GM20431 (cell line): ENCODE measurements at regions not wholly inside any gene's neighbourhood (a gene's known extent, or its start where the extent isn't known, plus 50 kb on each side); places are given as distances from the start of the nearest gene placed in this dataset.

Experiments
- in situ Hi-C: fragments of 300-500 bp; cut with MseI, MboI; formaldehyde crosslinking; loops from one replicate; pipeline ENCODE4 v1.15.0; 2020; ENCODE audit warnings: low sequenced_read_pairs; ENCODE audit not compliant: unreplicated experiment

DNA sequence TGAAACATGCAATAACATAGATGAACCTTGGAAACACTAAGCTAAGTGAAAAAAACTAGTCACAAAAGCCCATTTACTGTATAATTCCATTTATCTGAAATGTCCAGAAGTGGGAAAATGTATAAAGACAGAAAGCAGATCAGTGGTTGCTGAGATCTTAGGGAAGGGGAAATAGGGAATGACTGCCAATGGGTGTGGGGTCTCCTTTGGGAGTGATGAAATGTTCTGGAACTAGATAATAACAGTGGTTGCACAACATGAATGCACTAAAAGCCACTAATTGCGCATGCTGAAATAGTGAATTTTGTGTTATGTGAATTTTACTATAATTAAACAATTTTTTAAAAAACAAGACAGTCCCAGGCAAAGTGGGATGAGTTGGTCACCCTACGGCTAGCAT, 472.8 kb downstream of the CCDC171 start:
- in situ Hi-C loops = loop anchor here (25.0 kb wide), 1 partner anchor 88 kb away; no protein-coding TSS in a partner anchor

DNA sequence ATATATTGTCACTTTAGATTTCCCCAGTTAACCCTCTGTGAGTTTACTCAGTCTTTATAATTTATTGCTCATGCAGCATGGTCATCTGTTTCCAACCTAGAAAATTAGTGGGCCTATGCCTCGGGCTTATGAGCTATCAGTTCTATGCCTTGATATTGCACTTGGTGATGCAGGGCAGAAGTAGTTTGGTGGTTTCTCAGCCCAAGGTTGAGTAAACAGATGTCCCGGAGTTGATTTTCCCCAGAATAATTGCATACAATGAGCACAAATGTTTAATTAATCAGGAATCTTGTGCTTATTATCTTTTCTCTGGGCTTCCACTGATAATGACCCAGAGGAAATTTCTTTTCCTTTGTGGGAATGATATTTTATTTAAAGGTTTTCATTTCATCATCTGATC, 474.0 kb downstream of the CCDC171 start:
- in situ Hi-C loops = loop anchor here (25.0 kb wide), 1 partner anchor 90 kb away; no protein-coding TSS in a partner anchor

DNA sequence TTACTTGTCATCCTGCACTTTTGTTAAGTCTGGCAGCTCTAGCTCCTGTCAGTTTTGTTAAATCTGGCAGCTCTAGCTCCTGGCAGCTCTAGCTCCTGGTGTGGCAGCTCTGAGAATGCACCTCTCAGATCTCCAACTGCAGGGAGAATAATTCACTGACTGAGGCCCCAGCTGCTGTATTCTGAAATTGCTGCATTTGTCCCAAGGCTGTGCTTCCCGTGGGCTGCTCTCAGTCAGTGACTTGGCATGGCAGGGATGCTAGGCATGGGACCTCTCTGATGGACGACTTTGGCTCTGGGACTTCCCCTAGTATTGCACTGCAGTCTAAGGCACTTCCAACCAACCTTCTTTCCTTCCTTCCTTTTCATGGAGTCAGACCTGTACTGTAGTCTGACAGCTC, 475.7 kb downstream of the CCDC171 start:
- in situ Hi-C loops = loop anchor here (25.0 kb wide), 1 partner anchor 91 kb away; no protein-coding TSS in a partner anchor

DNA sequence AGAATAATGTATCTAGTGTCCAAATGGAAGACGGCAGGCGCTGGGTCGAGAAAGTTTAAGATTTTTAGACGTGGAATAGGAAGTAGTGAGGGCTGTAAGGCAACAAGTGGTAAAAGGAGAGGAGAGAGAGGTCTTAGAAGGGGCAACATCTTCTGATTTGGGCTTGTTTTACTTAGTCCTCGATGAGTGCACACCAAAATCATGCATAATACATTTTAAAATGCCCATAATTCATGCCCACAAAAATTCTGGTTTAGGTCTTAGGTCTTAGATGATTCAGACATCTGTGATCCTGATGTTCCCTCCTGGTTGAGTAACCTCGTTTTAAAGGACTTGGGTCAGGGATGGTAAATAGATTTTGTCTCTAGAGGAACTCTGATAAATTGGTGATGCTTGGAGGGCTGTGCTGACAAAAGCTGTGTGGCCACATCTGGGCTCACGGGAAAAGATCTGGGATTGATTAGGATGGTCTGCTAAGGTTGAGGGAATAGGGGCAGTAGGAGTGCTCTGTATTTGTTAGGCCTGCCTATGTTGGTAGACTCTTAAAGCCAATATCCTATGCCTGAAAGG, 476.3 kb downstream of the CCDC171 start:
- in situ Hi-C loops = loop anchor here (25.0 kb wide), 1 partner anchor 92 kb away; no protein-coding TSS in a partner anchor

DNA sequence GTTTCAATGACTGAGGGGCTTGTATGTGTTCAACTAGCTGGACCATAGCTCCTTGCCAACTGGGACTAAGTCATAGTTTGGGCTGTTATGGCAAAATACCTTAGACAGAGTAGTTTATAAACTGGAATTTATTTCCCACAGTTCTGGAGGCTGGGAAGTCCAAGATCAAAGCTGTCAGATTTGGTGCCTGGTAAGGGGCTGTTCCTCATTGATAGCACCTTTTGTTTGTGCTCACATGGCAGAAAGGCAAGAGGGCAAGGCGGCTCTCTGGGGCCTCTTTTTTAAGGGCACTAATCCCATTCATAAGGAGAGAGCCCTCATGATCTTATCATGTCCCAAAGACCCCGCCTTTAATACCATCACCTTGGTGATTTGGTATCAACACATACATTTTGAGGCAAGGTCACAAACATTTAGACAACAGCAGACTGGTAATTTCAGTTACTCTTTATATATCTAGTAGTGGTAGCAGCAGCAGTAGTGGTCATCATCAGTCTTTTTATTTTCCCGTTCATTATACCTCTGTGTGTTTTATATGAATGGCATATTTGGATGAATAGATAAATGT, 477.0 kb downstream of the CCDC171 start:
- in situ Hi-C loops = loop anchor here (25.0 kb wide), 1 partner anchor 93 kb away; no protein-coding TSS in a partner anchor

DNA sequence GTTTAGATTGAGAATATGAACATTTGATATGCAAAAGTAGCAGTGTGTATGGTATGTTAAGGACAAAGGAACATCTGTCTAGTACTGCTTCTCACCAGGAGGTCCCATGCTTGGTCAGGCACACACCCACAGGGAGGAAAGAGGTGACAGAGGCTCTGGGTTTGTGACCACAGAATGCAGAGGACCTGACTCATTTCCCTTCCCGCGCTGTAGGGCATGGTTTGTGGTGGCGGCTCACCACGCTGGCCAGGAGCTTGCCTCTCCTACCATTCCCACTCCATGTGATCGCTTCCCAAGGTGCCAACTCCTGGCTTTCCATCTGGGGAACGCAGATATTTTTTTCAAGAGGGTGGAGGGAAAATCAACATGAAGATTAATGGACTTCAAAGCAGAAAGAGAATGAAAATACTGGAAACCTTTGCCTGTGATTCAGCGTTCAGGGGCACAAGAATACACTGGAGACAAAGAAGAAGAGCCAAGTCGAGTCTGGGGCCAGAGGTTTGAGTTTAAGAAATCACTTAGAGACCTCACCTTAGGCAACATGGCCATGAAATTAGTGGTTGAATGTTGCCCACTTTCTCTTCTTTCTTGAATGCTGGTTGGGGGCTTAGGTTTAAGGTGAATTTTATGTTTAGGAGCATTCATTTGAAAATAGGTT, 477.8 kb downstream of the CCDC171 start:
- in situ Hi-C loops = loop anchor here (25.0 kb wide), 1 partner anchor 93 kb away; no protein-coding TSS in a partner anchor

DNA sequence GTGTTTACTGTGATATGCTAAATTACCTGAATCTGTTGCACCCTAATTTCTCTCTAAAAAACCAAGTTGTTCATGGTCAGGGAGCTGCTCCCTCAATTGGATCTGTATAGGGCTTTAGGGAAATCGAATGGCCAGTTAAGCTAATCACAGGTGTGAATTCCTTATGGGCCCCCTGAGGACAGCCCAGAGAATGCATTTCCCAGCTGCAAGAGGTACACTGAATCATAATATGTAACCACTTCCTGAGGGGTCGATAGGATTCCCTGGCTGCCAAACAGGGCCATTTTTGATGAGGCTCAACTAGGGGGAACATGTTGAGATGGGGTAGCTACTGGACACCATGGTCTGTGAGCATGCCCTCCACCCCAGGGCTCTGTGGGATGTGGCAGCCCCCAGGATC, 478.6 kb downstream of the CCDC171 start:
- in situ Hi-C loops = loop anchor here (25.0 kb wide), 1 partner anchor 94 kb away; no protein-coding TSS in a partner anchor

DNA sequence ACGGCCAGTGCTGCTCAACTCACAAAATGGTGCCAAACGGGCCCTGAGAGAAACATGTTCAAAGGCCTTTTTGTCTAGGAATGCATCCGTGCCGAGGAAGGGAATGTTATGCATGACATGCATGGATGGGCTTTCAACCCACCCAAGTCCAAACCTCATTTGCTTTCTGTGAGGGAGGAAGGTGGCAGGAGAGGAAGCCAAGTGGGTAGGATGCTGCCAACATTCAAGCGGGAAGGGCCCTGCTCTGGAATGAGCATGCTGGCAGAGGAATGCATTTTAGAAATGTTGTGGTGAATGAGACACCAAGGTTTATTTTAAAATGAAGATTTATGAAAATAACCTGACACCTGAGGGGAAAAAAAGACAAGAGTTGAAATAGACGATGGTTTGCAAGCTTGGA, 479.1 kb downstream of the CCDC171 start:
- in situ Hi-C loops = loop anchor here (25.0 kb wide), 1 partner anchor 95 kb away; no protein-coding TSS in a partner anchor

DNA sequence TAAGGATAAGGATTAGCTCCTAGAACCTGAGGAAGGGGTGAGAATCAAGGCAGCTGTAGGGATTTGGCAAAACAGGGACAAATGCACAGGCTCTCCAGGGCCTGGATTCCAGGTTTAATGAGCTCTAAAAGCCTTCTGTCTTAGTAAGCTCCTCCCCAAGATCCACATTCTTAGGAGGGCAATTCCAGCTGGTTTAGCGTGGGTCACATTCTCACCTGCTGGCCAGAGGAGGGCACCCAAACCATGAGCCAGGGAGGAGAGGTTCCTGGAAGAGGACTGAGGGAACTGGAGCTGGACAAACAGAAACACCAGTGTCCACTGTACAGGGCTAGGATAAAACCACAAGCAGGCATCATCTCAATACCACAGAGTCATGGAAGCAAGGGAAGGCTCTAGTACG, 480.0 kb downstream of the CCDC171 start:
- in situ Hi-C loops = loop anchor here (25.0 kb wide), 1 partner anchor 95 kb away; no protein-coding TSS in a partner anchor

DNA sequence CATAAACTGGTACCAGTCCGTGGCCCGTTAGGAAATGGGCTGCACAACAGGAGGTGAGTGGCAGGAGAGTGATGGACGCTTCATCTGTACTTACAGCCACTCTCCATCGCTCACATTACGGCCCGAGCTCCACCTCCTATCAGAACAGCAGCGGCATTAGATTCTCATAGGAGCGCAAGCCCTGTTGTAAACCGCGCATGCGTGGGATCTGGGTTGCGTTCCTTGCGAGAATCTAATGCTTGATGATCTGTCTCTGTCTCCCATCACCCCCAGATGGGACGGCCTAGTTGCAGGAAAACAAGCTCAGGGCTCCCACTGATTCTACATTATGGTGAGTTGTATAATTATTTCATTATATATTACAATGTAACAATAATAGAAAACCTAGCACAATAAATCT, 480.4 kb downstream of the CCDC171 start:
- in situ Hi-C loops = loop anchor here (25.0 kb wide), 1 partner anchor 96 kb away; no protein-coding TSS in a partner anchor

DNA sequence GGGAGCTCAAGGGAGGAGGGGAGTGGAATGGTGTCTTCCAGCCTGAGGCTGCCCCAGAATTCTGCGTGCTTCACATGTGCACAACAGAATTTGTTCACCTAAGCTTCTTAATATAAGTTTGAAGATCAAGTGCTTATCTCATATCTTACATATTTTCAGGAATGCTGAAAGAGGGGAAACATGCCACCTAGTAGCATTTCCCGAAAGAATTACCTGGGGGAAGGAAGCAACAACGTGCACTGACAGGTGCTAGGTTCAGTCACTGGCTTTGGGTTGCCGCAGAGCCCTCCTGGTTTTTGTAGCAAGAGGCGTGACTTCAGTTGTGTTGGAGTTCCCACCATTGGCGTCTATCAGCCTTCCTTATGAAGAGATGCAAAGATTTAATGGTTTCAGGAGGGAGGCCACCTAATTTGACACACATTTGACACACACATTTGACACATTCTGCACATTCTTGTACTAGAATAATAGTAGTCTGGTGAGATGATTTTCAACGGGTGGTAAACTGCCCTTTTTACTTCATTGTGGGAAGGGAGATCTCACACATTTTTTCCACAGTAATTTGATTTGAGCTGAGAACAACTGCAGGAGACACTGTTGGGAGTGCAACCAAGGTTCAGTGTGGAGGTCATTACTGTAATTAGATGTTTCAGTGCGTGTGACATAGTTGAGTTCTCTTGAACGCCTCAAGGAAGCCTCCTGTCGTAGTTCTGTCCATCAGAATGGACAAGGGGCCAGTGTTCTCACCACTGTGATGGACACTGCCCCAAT, 481.3 kb downstream of the CCDC171 start:
- in situ Hi-C loops = loop anchor here (25.0 kb wide), 1 partner anchor 97 kb away; no protein-coding TSS in a partner anchor

DNA sequence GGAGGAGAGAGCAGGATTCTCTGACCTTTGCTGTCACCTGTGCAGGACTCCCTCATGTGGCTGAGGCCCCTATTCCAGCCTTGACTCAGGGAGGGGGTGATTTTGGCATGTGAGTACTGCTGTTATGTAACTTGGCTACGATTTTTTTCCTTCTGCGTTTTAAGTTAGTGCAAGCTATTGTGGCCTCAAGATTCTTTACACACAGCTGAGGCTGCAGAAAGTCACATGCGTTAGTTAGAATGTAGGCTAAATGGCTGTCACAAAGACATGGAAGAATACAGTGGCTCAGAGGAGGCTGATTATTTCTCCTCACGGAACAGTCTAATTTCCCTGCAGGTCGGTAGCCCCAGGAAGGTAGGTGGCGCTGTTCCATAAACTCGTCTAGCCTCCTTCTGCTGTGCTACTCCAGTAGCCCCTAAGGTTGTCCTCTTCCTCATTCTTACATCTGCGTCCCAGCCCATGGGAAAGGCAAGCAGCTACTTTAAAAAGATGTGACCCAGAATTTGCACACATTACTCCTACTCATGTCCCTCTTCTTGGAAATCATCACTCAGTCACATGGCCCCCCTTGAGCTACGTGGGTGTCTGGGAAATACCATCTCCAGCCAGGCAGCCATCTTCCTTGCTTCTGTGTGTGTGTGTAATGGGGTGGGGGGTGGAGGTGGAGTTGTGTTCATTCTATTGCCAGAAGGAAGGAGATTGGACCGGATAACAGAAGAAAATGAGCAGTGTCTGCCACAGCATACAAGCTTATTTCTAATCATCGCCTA, 486.6 kb downstream of the CCDC171 start:
- in situ Hi-C loops = loop anchor here (25.0 kb wide), 1 partner anchor 102 kb away; no protein-coding TSS in a partner anchor

DNA sequence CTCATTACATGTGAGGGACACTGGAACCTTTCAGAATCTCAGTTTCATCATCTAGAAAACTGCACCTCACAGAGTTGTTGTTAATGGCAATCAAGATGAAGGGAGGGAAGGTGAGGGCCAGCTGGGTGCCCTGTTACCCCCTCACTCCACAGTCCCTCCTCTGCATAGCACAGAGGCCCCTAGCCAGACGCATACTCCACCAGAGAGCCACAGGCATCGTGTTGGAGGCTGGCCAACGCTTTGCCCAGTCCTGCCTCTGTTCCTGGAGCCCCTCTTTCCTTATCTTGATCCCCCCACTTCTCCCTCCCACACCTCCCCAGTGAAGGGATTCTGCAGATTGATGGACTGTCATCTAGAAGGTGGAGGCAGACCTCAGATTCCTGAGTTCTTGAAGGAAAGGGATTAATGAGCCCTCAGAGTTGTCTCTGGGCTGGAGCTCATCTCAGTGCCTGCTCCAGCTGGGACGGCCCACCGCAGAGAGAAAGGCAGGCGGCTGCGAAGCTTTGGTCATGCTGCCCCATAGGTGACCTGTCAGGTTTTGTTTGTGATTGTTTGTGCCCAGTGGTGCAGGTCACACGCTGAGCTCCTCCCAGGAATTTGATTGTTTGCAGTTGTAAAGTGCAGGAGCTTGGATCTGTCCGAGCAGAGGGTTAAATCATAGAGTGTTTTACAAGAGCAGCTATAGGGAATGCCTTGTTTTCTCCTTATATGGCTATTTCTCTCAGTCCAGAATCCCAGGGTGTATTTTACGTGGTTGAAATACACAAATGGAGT, 487.3 kb downstream of the CCDC171 start:
- in situ Hi-C loops = loop anchor here (25.0 kb wide), 1 partner anchor 103 kb away; no protein-coding TSS in a partner anchor

DNA sequence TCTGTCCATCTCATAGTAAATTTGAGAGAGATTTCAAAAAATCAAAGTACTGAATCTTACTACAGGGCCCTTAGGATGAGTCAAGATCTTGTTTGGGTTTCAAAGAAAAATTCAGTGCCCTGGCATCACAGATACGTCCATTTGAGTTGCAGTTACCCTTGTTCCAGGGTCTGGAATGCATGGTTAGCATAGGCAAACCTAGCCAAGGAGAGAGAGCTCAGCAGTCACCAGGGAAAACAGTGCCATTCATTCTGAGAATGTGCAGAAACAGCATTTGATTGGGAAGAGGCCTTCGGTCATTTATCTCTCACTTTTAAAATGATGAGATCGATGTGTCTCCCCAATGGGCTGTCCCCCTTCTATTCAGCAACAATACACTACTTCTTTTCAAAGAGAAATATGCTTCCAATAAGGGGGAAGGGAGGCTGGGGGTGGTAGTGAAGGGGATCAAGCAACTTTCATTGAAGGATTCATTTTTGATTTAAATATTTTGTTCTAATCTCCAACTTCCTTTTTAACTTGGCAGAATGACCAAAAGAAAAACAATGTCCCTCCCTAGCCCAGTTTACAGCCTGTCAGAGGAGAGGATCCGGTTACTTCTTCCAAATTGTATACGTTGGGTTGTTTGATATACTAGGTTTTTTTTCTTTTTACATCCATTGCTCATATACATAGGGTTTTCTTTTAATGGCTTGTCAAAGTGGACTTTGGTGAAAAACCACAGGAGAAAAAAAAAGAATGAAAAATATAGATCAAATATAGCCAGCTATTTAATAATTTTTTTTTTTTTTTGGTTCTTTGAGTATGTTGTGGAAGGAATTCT, 491.1 kb downstream of the CCDC171 start:
- in situ Hi-C loops = loop anchor here (25.0 kb wide), 1 partner anchor 107 kb away; no protein-coding TSS in a partner anchor

DNA sequence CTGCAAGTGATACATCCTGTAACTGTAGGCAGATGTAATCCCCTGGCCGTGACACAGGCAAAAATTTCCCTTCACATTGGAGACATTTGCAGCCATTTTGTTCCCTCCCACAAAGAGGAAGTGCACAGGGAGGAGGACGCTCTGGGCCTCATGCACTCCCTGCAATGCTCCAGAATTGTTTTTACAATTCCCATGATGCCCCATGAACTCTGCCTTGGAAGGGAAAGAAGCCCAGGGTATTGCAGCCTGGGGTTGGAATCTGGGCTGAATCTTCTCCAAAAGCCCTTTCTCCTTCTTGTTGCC, 491.7 kb downstream of the CCDC171 start:
- in situ Hi-C loops = loop anchor here (25.0 kb wide), 1 partner anchor 107 kb away; no protein-coding TSS in a partner anchor

DNA sequence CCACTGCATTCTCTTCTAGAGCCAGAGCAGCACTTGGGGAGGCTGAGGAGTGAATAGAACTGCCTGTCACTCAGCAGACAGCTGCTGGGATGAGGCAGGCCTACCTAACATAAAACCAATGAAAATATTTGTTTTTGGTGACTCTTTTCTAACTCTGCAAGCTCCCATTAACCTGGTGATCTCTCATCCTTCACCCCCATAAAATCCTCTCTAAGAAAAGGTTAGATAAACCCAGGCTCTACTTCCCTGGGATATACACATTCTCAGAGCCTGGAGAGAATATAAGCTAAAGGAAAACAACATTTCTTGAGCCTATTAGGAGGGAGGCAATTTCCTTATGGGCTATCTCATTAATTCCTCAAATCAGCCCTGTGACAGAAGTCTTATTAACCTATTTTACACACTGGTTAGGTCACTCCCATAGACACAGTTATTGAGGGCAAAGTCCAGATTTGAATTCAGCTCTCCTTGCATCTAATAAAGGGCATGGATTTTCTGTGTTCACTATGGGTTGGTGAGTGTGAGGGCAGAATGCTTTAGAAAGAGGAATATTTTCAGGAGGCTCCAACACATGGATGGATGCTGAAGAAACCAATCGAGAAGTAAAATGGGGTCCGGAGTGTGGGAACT, 492.9 kb downstream of the CCDC171 start:
- in situ Hi-C loops = loop anchor here (25.0 kb wide), 1 partner anchor 108 kb away; no protein-coding TSS in a partner anchor

DNA sequence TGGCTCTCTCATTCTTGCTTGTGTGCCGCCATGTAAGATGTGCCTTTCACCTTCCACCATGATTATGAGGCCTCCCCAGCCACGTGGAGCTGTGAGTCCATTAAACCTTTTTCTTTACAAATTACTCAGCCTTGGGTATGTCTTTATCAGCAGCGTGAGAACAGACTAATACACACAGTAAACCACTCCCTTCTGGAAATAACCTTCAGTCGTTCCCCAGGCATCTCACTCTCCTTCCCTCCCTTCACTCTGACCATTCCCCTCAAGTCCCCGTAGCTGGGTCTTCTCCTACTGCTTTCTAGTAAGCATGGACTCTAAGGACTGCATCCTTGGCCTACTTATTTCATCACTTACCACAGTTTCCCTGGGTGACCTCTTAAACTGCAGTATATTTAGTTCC, 493.9 kb downstream of the CCDC171 start:
- in situ Hi-C loops = loop anchor here (25.0 kb wide), 1 partner anchor 109 kb away; no protein-coding TSS in a partner anchor
